Suprapubic skin (tissue), 3 donors: ENCODE measurements at regions not wholly inside any gene's neighbourhood (a gene's known extent, or its start where the extent isn't known, plus 50 kb on each side); places are given as distances from the start of the nearest gene placed in this dataset.
"Not testable (repeated sequence)": the region's sequence is repeated elsewhere in the genome, so short reads cannot be mapped to it uniquely, and the experiment has no call there.

ENCODE experiments used
- CTCF ChIP-seq, 2 donors: fragments of 200-600 bp in 1 of 2; fragments of 450-650 bp in 1 of 2; sonication (generic) in 1 of 2; IDR thresholded peaks; one replicate each; pipeline ENCODE4 v1.5.1; 2016 to 2019; ENCODE audit warnings: antibody characterized with exemption in 2 of 2, mild to moderate bottlenecking in 1 of 2, moderate library complexity in 1 of 2
- POLR2A ChIP-seq, 2 donors: fragments of 450-650 bp; IDR thresholded peaks; one replicate each; pipeline ENCODE4 v1.6.1; 2017; ENCODE audit warnings: antibody characterized with exemption in 2 of 2, mild to moderate bottlenecking in 2 of 2, moderate library complexity in 2 of 2

GRCh38 chr2:75988622-75989021 lies 277.9 kb upstream of the GCFC2 start:
- TF ChIP-seq POLR2A, CTCF (IDR thresholded peaks at IDR 0.05): not testable (repeated sequence)
